Nucleus accumbens (tissue), 56 donors: ENCODE measurements at regions not wholly inside any gene's neighbourhood (a gene's known extent, or its start where the extent isn't known, plus 50 kb on each side); places are given as distances from the start of the nearest gene placed in this dataset.

ENCODE experiments used
- DNase-seq, 56 donors: peaks; one replicate each; lab custom pipeline; 2025; lab: John Stamatoyannopoulos, UW

GRCh38 chr10:43949351-43949750, 300.7 kb upstream of the ZNF32 start:
- no peak for DNase-seq

- DNase-seq: no peak
Observed at GRCh38 chr10:43946445-43946844, 297.8 kb upstream of the ZNF32 start.

- DNase-seq: no peak
Observed at GRCh38 chr10:43945908-43946307, 297.2 kb upstream of the ZNF32 start.

GRCh38 chr10:43945094-43945730, 296.5 kb upstream of the ZNF32 start:
- DNase-seq: no peak

- no peak for DNase-seq
Observed at GRCh38 chr10:43944381-43945093, 295.9 kb upstream of the ZNF32 start.

- DNase-seq: no peak
Observed at GRCh38 chr10:43943818-43944360, 295.2 kb upstream of the ZNF32 start.

- no peak for DNase-seq
Observed at GRCh38 chr10:43943119-43943817, 294.6 kb upstream of the ZNF32 start.

GRCh38 chr10:43942096-43942850, 293.6 kb upstream of the ZNF32 start:
- no peak for DNase-seq

GRCh38 chr10:43940898-43941837, 292.5 kb upstream of the ZNF32 start:
- no peak for DNase-seq

- DNase-seq: no peak
Observed at GRCh38 chr10:43939939-43940820, 291.5 kb upstream of the ZNF32 start.

- DNase-seq: no peak
Observed at GRCh38 chr10:43939389-43939938, 290.8 kb upstream of the ZNF32 start.

GRCh38 chr10:43938810-43939209, 290.1 kb upstream of the ZNF32 start:
- no peak for DNase-seq

- DNase-seq: no peak
Observed at GRCh38 chr10:43931308-43931930, 282.7 kb upstream of the ZNF32 start.

GRCh38 chr10:43930777-43931176, 282.1 kb upstream of the ZNF32 start:
- DNase-seq: no peak

- DNase-seq: no peak
Observed at GRCh38 chr10:43930243-43930642, 281.6 kb upstream of the ZNF32 start.

- no peak for DNase-seq
Observed at GRCh38 chr10:43929122-43929521, 280.4 kb upstream of the ZNF32 start.

- no peak for DNase-seq
Observed at GRCh38 chr10:43928425-43928968, 279.8 kb upstream of the ZNF32 start.
